NCI-H82 treated with DMSO at 0.1 percent for 48 hours (cell line): ENCODE measurements at regions not wholly inside any gene's neighbourhood (a gene's known extent, or its start where the extent isn't known, plus 50 kb on each side); places are given as distances from the start of the nearest gene placed in this dataset.

Experiments
- DNase-seq: peaks from one replicate; lab custom pipeline; 2025; ENCODE audit not compliant: unreplicated experiment; lab: John Stamatoyannopoulos, UW

DNA sequence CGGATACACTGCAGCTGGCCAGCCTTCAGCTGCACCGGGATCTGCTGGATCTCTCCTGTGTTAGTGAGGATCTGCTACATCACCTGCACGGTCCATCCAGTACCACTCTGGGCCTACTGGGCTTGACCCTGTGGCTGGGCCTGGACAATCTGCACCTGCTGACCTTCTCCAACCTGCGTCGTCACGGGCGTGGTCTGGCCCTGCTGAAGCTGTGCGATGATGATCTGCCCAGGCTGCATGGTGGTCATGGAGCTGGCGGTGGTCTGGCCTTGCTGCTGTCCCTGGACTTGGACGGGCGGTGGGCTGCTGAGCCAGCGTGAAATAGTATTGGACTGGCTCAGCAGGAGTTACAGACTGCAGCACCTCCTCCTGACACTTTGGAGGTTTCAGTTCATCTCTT, 137.1 kb upstream of the GAS1 start:
- no peak for DNase-seq

DNA sequence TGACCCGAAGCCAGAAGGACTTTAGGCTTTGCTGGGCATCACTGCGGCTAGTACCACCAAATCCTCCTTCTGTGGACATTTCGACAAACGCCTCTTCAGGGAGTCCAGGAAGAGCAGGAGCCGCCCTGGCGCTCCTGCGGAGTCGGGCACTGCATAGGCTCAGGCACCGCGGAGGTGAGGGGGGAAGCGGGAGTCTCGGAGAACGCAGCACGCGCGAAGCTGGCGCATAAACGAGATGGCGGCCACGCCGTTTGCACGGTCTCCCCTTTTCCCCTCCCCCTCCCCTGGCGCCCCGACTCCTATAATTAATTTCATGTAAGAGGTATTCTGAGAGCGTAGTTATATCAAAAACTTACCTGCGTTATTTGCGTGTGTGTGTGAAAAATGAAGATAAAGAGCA, 137.8 kb upstream of the GAS1 start:
- no peak for DNase-seq

DNA sequence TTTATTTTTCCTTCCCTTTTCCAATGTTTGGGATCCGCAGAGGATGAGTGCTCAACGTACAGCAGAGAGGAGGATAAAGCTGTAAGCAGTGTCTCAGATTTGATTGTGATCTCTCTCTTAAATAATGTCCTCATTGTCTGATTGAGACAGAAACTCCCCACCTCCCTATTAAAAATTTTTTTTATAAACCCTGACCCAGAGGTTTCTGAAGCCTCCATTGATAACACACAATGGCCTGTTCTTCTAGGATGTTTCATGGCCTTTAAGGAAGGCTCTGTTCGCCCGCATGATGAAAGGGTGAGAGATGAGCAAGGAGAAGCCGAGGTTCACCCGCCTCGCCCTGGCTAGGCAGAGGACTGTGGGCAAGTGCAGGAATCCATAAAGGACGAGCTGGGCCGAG, 138.2 kb upstream of the GAS1 start:
- no peak for DNase-seq

DNA sequence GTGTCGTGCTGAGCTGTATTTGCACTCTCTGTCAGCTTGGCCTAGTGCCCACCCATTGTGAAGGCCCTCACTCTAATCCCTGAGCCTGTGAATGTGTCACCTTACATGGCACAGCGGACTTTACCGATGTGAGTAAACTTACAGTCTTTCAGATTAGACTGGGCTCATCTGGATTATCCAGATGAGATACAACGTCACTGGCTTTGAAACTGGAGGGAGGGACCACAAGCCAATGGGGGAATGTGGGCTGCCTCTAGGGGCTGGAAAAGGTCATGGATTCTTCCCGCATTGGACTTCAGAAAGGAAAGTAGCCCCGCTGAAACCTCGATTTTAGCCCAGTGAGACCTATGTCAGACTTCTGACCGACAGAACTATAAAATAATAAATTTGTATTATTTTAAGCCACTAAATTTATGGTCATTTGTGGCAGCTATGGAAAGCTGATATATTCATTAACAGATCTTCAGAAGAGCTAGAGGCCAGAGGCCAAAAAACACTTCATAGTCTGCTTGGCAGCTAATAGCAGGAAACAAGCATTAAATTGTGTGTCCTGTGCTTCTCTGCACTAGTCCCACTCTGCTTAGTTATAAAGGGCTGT, 139.0 kb upstream of the GAS1 start:
- no peak for DNase-seq

DNA sequence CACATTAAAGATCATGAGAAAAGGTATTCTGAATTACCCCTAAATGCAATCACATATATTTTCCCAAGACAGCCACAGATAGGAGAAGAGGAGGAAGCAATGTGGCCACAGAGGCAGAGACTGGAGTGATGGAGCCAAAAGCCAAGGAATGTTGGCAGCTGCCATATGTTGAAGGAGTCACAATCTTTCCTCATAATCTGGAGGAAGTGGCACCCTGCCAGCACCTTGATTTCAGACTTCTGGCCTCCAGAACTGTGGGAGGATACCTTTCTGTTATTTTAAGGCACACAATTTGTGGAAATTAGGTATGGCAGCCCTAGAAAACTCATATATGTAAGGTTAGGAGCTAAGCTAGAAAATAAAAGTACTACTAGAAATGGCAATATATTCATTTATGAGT, 139.9 kb upstream of the GAS1 start:
- DNase-seq, result no peak

DNA sequence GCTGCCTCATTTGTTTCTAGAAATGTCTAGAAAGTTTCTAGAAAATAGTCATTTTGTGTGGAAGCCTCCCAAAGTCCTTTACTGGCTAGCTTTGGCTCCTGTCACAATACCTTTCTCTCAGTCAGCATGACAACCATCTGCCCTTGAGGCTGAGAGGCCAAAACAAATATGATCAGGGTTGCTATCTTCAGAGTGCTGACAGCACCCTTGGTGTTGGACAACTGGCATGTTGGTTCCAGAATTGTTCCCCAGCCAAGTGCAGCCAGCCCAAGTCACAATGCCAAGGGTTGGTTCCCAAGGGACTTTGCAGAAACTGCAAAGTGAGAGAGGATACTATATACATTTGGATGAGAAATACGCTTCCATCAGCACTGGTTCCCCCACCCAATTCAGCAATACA, 140.9 kb upstream of the GAS1 start:
- DNase-seq, result no peak

DNA sequence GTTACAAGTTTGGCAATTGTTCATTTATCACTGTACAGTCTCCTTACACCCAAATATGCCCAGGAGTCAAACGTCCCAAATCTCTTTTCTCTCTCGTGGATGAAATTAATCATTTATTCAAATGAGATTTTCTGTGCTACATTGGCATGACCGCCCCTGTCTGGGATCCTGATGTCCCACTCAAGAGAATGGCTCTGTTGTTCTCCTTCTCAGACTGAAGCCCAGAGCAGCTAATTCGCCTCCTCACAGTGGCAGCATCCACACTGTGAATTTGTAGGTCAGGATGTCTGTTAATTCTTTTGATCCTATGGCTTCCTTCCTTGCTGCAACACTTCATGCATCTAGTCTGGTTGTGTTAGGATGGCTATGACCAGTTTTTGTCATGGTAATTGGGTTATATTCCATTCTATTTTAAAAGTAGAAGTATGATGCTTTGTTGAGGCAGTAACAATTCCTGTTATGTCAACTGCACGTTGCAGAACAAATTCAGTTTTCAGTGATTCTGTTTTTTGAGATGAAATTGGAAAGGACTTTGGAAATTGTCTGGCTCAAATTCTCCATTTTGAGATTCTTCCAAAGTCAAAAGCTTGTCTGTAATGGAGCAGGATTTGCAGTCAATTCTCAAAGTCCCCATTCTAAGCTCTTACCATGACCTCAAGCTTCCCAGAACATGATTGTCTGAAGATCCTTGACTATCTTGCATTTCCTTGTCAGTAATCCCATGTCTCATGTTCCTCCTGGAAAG, 141.5 kb upstream of the GAS1 start:
- DNase-seq, result no peak

DNA sequence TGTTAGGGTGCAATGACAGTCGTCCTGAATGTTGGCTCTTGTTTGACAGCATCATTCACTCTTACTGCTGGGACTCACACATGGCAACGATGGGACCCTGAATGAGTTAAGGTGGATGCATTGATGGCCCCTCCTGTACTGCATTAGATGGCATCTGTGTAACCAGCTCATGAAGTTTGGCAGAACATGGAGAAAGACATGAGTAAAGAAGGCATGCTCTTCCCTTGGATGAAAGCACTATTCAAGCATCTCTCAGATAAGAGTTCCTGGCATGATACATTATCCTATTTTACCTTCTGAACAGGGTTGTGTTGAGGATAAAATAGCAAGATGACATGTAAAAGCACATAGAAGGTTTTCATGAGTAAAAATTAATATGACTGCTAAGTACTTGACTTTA, 142.2 kb upstream of the GAS1 start:
- DNase-seq, result no peak

DNA sequence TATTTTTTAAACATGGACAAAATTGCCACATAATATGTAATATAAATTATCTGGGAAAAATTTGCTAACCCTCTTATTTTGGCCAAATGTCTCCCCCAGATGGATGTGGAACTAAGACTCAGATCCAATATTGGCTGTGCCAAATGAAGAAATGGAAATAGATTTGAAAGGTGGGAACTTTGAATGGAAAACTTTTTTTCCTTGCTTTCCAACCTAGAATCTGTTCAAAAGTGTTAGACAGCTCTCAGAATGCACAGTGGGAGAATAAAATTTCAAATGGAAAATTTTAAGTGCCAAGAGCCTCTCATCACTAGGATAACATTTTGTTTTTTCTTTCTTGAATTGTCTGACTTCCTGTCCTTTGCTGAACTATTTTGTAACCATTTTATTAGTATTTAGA, 142.6 kb upstream of the GAS1 start:
- DNase-seq, result no peak

DNA sequence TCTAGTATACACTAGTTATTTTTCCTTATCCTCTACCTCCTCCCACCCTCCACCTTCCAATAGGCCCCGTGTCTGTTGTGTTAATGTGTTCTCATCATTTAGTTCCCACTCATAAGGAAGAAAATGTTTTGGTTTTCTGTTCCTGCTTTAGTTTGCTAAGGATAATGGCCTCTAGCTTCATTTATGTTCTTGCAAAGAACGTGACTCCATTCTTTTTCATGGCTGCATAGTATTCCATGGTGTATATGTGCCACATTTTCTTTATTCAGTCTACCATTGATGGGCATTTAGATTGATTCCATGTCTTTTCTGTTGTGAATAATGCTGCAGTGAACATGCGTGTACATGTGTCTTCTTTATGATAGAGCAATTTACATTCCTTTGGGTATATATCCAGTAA, 146.5 kb upstream of the GAS1 start:
- DNase-seq, result no peak

DNA sequence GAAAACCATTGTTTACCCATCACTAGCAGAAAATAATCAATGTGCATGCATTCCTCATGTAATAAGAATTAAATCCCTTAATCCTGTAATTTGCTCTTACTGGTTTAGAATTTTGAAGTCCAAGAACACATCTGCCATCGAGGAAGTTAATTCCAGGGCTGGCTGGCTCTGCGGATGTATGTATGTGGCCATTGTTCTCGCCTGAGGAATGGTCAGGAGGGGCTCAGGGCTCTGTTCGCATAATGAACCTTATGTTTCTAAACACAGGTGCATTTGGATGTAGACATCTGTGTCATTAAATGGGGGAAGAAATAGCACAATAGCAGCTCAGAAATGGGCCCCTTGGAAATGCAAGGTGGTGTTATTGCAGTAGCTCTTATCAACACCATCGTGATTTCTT, 148.6 kb upstream of the GAS1 start:
- no peak for DNase-seq

DNA sequence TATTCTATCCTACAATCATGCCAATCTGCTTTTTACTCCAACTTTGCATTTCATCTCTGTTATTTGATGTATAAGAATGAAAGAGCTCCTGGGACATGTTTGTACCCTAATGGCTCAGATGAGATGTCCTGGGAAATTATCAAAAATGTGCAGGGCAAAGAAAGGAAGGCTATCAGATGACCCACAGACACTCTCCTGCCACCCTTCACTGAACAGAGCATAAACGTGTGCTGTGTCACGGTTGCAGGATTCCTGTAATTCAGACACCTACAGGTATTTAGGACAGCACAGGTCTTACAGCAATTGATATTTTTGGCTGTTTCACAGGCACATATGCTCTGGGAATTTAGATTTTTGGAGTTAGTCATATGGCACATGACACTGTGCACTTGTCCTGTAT, 149.2 kb upstream of the GAS1 start:
- DNase-seq, result no peak

DNA sequence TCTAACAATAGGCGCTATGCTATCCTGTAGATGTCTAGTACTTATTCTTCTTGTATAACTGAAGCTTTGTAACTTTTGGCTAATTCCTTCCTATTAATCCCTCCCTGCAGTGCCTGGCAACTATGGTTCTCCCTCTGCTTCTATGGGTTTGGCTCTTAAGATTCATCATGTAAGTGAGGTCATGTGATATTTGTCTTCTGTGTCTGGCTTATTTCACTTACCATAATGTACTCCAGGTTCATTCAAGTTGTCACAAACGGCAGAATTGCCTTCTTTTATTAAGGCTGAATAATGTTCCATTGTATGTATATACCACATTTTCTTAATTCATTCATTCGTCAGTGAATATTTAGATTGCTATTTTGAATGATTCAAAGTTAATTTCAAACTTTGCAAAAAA, 149.9 kb upstream of the GAS1 start:
- no peak for DNase-seq

DNA sequence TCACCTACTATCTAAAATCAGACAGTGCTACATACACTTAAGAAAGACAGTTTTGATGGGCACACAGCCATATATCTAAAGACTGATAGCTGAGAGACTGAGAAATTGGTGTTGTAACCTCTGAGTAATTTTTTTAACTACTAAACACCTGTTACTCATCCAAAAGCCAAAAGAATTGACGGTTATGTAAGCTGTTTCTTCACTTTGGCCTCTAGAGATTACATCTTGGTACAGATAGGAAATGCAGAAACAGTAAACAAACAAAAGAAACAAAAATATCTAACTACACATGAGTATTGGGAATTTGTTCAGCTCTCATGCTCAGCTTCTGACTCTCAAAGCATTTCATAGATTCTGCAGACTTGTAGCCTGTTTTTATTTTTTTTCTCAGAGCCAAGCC, 152.1 kb upstream of the GAS1 start:
- DNase-seq, result no peak

DNA sequence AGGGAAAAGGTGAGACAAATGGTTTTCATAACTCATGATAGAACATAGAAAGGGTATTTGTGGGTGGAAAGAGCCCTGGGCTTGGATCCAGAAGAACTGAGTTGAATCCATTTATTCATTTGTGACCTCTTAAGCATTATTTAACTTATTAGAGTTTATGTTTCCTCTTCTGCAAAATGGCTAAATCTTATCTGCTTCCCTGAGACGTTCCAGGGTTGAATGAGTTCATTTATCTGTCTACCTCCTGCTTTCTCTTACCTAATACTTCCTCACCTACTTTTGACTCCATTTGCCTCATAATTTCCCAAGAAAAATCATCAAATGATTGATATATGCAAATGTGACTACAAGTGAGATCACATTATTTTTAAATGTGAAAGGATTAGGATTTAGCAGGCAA, 152.7 kb upstream of the GAS1 start:
- no peak for DNase-seq

DNA sequence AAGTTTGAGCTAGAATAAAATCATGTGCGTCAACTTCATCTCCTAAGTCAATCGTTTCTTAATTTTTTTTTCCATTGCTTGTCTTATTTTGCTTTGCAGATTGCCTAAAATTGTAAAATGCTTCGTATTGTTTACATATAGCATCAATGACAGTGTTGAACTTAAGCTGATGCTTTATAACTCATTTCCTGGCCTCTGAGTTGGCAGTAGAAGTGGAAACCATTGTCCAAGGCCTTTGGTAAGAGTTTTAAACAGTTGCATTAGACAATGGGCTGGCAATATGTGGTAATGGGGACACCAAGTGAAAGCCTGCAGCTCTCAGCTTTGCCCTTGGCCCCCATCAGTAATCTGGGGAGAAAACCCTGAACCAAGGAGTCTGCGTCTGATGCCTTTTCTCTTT, 154.8 kb upstream of the GAS1 start:
- DNase-seq, result no peak

DNA sequence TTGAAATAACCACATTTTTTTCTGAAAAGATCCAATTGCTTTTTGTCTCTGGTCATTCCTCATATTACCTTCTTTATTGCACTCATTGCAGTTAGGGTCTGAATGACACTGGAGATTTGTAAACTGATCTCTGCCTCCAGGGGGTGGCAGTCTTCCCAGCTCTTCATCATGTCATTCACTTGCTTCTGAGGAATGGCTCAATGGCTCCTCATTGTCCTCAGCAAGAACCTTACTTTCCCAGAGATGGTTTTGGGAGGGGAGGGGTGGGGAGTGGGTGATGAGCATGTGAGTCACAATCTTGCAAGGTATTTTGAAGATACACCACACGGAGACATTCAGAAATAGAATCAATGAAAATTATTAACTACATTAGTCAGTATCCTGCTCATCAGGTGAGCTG, 159.8 kb upstream of the GAS1 start:
- no peak for DNase-seq

DNA sequence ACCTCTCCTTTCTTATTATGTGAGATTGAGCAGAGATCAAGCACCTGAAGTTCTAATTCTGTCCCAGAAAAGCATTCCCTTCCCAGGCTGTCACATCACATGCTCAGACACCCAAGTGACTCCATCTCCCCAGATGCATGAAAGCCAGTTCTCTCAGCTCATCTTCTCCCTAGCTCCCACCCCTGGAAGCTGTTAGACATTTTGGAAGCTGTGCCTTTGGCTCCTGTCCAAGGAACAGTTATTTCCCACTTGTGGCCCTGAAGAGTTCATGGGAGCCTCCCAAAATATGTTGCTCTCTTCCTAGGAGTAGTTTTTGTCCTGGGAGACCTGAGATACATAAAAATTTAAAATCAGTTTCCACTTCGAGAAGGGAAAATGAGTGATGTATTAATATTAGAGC, 161.4 kb upstream of the GAS1 start:
- no peak for DNase-seq

DNA sequence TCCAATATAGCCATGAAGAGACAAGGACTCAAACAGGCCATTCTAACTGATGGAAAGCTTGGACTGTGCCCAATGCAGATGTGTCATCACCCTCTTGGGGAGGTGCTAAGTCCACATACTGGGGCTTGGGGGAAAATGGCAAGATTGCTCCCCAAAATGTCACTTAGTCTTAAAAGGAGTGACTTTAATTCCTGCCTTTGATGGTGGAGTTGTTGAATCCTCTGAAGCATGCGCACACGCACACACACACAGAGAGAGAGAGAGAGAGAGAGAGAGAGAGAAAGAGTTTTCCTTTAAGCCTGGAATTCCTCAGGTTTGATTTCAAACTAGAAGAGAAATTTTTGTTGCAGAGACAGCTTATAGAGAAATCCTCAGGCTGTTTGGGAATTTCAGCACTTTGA, 161.9 kb upstream of the GAS1 start:
- no peak for DNase-seq

DNA sequence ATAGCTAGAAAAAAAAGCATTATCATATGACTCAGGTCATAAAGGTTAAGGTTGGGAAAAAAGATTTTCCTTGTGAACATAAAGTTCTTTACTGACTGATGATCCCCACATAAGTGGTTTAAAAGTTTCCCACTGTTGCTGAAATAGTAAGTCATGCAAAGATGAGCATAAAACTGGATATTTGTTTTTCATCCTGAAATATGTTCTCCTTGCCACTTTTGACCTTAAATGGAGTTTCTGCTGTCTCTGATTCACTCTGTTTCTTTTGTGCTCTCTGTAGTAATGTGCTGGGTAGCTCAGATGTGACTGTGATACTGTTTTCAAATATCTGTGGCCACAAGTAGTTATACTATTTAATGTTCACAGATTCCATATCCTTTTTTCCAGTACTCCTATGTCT, 162.5 kb upstream of the GAS1 start:
- DNase-seq, result no peak

DNA sequence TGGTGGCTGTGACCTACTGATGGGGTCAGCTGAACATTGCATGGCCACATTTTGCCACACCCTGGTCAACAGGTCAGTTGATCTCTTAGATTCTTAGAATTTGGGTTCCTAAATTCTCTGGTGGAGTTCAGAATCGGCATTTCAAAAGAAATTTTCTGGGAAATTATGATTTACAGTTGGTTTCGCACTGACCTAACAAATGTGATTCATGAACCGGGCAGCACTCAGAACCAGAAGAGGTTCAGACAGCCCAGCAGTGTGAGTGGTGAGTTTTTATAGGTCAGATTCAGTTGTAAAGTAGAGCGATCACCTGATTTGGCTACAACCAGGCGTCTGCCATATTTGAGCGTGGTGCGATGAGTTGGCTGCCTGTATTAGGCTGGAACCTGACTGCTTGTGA, 163.7 kb upstream of the GAS1 start:
- no peak for DNase-seq

DNA sequence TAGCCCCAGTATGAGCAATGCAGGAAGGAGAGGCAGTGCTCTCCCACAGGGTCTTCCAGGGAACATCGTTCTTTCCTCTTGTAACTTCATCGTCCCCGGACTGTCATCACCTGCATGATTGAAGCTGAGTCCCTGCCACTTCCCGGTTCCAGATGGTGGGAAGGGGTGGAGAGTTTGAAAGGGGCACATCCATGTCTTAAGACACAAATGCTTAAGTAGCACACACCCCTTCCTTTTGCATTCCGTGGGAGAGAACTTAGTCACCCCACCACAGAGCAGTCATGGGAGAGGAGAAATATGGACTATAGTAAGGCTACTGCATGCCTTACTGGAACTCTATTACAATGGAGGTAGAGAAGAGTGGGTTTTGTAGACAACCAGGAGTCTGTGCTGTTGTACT, 165.3 kb upstream of the GAS1 start:
- DNase-seq, result no peak

DNA sequence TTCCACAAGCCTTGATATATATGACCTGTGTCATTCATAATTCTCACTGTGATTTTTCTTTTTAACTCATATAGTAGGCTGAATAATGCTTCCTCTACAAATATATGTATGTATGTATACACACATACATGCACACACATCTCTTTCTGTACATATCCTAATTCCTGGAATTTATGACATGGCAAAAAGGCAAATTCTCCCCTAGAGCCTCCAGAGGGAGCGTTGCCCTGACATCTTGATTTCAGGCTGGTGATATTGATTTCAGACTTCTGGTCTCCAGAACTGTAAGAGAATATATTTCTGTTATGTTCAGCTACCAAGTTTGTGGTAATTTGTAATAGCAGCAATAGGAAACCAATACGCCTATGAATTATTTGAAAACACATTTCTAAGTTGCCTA, 166.6 kb upstream of the GAS1 start:
- DNase-seq, result no peak
